ENCODE measurements at regions not wholly inside any gene's neighbourhood (a gene's known extent, or its start where the extent isn't known, plus 50 kb on each side); places are given as distances from the start of the nearest gene placed in this dataset.
"Not testable (repeated sequence)": the region's sequence is repeated elsewhere in the genome, so short reads cannot be mapped to it uniquely, and the experiment has no call there.

GRCh38 chr9:80679916-80680315 is 1009.4 kb downstream of the TLE1 start:
- no peak for DNase-seq

- no peak for DNase-seq
These were observed 1010.4 kb downstream of the TLE1 start for GRCh38 chr9:80678906-80679305.

- no peak for DNase-seq
These were observed 1015.9 kb downstream of the TLE1 start for GRCh38 chr9:80673496-80673895.

GRCh38 chr9:80665479-80665878 is 1023.9 kb downstream of the TLE1 start:
- DNase-seq, result no peak

GRCh38 chr9:80664327-80665210 is 1024.8 kb downstream of the TLE1 start:
- DNase-seq, result no peak

- not testable (repeated sequence) for DNase-seq
These were observed 1029.6 kb downstream of the TLE1 start for GRCh38 chr9:80659751-80660150.

- no peak for DNase-seq
These were observed 1038.3 kb downstream of the TLE1 start for GRCh38 chr9:80651044-80651443.

GRCh38 chr9:80649496-80649895 is 1039.9 kb downstream of the TLE1 start:
- no peak for DNase-seq

GRCh38 chr9:80649001-80649420 is 1040.3 kb downstream of the TLE1 start:
- DNase-seq, result no peak

- no peak for DNase-seq
These were observed 1041.0 kb downstream of the TLE1 start for GRCh38 chr9:80648336-80648735.

- no peak for DNase-seq
These were observed 1043.1 kb downstream of the TLE1 start for GRCh38 chr9:80646211-80646610.

- no peak for DNase-seq
These were observed 1045.3 kb downstream of the TLE1 start for GRCh38 chr9:80644044-80644443.

GRCh38 chr9:80635065-80635464 is 1054.3 kb downstream of the TLE1 start:
- DNase-seq, result no peak

GRCh38 chr9:80632041-80632440 is 1057.3 kb downstream of the TLE1 start:
- DNase-seq, result no peak

GRCh38 chr9:80622508-80622907 is 1050.7 kb downstream of the TLE4 start:
- no peak for DNase-seq

- no peak for DNase-seq
These were observed 1047.6 kb downstream of the TLE4 start for GRCh38 chr9:80619356-80619755.

GRCh38 chr9:80615964-80616363 is 1044.2 kb downstream of the TLE4 start:
- no peak for DNase-seq

GRCh38 chr9:80605793-80606192 is 1034.0 kb downstream of the TLE4 start:
- peak; percentile 12 for DNase-seq

GRCh38 chr9:80605129-80605528 is 1033.4 kb downstream of the TLE4 start:
- peak; percentile 26 for DNase-seq

GRCh38 chr9:80602291-80602690 is 1030.5 kb downstream of the TLE4 start:
- no peak for DNase-seq

GRCh38 chr9:80596579-80596978 is 1024.8 kb downstream of the TLE4 start:
- DNase-seq, result no peak

GRCh38 chr9:80595192-80595591 is 1023.4 kb downstream of the TLE4 start:
- no peak for DNase-seq

- no peak for DNase-seq
These were observed 1020.6 kb downstream of the TLE4 start for GRCh38 chr9:80592413-80592812.

- DNase-seq, result no peak
These were observed 1015.1 kb downstream of the TLE4 start for GRCh38 chr9:80586786-80587330.

- DNase-seq, result no peak
These were observed 1000.2 kb downstream of the TLE4 start for GRCh38 chr9:80571953-80572352.

Data from DMS153 (cell line).